Loucy (cell line): ENCODE measurements at regions not wholly inside any gene's neighbourhood (a gene's known extent, or its start where the extent isn't known, plus 50 kb on each side); places are given as distances from the start of the nearest gene placed in this dataset.

Experiments used
- CTCF ChIP-seq: fragments of 200-600 bp; sonication (generic); conservative IDR thresholded peaks from 2 replicates; pipeline ENCODE4 v1.5.1; 2014; ENCODE audit warnings: mild to moderate bottlenecking, antibody characterized with exemption, low read length
- EZH2phosphoT487 ChIP-seq: fragments of 200-600 bp; IDR thresholded peaks from 2 replicates; pipeline ENCODE4 v1.6.1; 2018; ENCODE audit warnings: antibody characterized with exemption, mild to moderate bottlenecking, moderate library complexity, borderline replicate concordance

GRCh38 chr20:12598894-12599293 lies 409.9 kb upstream of the SPTLC3 start:
- TF ChIP-seq CTCF (no peak), EZH2phosphoT487 (no peak)
